ENCODE measurements at regions not wholly inside any gene's neighbourhood (a gene's known extent, or its start where the extent isn't known, plus 50 kb on each side); places are given as distances from the start of the nearest gene placed in this dataset.

DNA sequence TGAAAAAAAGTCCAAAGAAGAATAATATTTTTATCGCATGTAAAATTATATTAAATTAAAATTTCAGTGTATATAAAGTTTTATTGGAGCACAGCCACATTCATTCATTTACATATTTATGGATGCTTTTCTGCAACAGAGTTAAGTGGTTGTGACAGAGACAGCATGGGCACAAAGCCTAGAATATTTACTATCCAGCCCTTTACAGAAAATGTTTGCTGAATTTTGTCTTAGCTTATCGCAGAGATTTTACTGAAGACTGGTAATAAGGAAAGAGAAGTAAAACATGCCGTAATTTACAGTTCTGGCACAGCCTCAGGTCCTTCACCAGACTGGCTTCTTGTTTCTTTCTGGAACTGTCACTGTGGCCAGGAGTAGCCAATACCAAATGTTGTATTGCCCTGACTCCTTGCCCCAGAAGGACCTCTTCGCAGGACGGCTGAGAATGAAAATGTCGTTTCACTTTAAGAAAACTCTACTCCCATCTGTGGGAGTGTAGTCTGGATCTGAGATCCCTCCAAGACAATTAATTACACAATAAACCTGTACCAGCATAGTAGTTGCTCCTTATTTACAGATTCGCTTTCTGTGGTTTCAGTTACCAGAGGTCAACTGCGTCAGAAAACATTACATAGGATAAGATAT is 94.9 kb upstream of the GOT2 start:
- TF ChIP-seq POLR2A (IDR thresholded peaks at IDR 0.05) (no peak), CTCF (IDR thresholded peaks at IDR 0.05) (no peak), EP300 (IDR thresholded peaks at IDR 0.05) (no peak)
